ENCODE measurements at regions not wholly inside any gene's neighbourhood (a gene's known extent, or its start where the extent isn't known, plus 50 kb on each side); places are given as distances from the start of the nearest gene placed in this dataset.
A peak's percentile ranks its signal among the peaks of the same experiment; 100 is the strongest.

DNA sequence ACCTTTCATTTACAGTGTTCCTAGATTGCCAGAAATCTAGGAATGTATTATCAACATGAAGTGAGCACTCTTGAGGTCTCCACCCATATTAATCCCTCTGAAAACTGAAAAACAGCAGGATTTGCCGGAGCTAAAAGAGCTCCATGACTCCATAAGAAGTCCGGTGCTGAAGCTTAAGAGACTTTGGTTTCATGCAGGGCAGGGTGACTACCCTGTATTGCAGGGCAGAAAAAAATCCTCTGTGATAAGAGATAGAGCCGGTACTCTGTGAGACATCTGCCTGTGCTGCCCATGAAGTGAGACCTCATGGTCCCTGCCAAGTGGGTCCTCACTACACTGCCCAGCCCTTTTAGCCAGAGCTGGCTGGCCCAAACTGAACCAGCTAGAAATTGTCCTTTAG lies 127.2 kb upstream of the NPY2R start:
- no peak for FAIRE-seq
- DNase-seq (ENCODE audit: low spot score), result no peak

DNA sequence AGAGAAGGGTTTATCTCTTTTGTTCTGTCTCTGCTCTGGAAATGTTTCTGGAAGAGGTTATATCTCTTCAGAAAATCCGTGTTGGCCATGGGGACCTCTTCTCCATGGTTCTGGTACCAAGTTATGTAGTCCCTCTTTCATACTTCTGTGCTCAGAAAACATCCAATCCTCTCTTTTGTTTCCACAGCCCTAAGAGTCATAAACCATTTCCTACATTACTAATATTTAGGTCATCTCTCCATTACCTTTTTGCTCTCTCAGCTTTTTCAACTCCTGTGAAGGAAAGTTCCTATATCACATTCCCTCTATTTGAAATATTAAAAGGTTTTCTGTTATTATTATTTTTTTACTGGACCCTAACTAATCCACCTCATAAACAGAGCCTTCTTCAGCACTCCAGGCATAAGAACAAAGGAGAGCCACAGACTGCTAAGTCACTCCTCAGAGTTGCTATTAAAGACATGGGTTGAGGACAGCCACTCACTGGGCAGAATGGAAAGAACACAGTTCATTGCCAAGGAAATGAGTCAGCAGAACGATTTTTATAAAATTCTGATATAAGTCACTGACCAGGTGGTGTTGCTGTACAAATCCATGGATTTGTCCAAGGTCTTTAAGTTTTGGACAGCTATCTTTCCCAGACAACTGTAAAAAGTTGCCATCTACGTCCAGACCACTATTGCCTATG lies 122.4 kb upstream of the NPY2R start:
- DNase-seq (ENCODE audit: low spot score) (peak; percentile 4), FAIRE-seq (no peak)

DNA sequence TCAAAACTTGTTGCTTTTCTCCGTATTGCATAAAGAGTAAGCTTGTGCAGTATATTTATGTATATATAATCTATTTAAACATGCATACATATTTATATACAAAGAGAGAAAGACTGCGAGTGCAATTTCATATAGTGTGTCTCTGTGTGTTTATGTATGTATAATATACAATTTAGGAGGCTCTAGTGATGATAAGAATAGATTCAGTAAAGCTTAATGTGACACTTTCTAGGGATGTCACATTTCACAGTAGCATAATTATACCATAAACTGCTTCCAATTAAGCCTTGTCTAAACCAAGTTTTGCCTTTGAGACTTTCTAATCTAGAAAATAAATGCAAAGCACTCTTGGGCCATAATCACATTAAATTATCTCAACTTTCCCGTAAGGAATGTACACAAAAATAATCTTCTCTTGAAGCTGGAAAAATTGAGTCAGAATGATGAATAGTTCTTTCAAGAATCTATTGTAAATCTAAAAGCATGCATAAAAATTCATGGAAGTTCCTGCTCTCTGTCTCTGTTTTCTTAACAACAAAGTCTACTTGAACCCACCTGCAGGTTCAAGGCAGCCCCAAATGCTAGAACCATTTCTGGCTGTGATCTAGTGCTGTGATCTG lies 114.1 kb upstream of the NPY2R start:
- no peak for DNase-seq (ENCODE audit: low spot score)

DNA sequence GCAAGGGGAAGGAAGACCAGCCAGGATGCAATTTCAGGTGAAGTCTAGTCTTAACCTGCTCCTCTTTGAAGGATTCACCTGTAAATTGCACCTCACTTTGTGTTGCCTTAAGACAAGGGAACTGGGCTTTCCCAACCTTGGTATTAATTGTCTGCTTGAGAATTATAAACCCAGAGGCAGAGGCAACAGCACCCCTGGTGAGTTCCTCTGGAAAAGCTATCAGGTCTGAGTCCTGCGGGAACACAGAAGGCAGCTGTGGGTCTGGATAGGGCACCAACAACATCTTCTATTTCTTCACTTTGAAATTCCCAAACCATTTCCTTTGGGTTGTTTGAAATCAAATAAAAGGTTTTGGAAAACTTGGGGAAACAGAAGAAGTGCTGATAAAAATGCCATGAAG lies 109.2 kb upstream of the NPY2R start:
- FAIRE-seq, result no peak
- DNase-seq (ENCODE audit: low spot score), result no peak

More for the DNA sequence above, 114.1 kb upstream of the NPY2R start:
- FAIRE-seq, result no peak

DNA sequence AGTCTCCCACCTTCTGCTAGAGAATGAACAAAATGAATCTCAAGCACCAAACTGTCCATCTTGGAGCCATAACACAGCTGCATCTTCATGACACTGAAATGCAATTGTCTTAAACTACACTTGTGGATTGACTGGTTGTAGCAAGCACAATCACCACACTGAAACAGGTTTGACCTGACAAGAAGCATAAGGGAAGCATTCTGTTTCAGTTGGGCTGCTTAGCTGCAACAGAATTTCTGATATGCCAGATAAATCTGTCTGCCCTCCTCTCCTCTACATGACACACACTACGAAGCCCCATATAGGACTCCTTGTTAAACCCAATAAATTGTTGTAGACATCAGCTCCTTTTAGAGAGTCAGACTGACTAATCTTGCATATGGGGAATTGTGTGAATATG lies 101.8 kb upstream of the NPY2R start:
- no peak for FAIRE-seq
- DNase-seq (ENCODE audit: low spot score), result no peak

DNA sequence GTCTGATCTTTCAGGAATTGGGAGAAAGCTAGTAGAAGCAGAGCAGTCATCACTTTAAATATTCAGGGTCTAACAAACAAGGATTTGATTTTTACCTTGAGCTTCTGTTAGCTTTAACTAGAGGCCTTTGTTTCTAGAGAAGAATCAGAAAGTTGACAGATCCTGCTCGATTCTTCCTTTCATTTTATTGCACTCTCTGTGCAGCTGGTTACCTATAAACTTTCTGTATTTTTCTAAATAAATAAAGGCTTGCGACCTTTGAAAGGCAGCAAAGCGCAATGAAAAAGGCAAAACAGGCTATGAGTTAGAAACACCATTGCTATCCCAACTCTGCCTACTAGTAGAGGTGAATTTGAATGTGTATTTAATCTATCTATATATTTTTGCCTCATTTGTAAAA lies 101.4 kb upstream of the NPY2R start:
- no peak for FAIRE-seq
- no peak for DNase-seq (ENCODE audit: low spot score)

DNA sequence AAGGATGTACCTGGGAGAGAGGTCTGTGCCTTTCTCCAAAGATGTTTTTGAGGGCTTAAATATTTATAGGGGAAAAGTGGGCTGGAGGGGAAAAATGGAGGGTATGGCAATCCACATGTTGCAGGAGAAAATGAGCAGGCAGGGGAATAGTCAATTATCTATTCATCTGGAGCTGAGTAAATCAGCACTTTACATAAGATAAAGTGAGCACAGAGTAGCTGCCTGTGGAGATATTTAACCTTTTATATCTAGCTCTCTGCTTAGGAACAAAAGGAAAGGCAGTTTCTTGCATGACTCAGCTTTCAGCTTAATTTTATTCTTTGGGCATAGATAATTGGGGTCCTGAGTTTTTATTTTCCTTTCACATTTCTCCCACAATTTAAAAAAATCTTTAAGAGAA lies 93.6 kb upstream of the NPY2R start:
- FAIRE-seq, result no peak
- no peak for DNase-seq (ENCODE audit: low spot score)

DNA sequence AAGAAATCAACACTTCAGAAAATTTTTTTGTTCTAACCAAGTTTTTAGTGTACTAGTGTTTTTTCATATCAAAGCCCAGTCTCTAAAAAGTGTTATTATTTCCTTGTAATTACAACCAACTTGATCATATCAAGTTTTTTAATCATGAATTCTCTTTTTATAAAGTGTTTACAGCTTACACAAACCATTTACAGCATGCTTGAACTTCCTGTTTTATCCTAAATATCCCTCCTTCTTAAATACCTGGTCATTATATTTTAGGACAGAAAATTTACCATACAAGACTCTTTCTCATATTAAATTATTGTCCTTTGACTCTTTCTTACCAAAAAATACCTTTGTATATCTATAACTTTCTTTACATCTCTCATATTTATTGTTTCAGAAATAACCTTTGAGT lies 89.4 kb upstream of the NPY2R start:
- FAIRE-seq (no peak), DNase-seq (ENCODE audit: low spot score) (no peak)

DNA sequence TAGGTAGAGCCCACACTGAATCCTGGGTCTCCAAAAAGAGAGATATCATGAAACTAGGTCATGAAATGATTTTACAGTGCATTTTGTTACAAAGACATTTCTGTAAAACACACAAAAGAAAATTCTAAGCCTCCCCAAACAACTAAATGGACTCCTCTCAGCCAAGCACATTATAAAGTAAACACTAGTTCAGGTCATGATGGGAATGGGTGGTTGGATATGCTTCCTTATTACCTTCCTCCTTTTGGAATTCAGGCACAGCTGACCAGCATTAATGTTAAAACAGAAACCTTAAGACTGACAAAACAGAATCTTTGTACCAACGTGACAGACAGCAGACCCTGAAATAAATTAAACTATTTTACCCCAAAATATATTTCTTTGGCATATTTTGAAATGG lies 87.9 kb upstream of the NPY2R start:
- FAIRE-seq (no peak), DNase-seq (ENCODE audit: low spot score) (no peak)

DNA sequence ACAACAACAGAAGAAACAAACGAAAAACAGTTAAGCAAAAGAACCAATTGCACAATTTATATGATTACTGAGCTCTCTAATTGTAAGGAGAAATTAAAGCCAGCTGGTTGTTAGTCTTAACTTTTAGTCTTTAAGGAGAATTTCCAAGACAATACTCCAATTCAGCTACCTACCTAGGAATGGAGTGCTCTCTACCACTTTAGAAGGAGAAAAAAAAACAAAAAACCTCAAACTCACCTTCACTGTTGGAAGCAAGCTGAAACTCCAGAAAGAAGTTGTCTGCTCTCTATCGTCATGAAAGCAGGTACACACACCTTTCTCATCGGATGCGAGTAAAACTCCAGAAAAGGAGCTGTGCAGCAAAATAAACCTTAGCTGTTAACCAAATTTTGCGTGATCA lies 86.1 kb upstream of the NPY2R start:
- no peak for FAIRE-seq
- DNase-seq (ENCODE audit: low spot score), result no peak

DNA sequence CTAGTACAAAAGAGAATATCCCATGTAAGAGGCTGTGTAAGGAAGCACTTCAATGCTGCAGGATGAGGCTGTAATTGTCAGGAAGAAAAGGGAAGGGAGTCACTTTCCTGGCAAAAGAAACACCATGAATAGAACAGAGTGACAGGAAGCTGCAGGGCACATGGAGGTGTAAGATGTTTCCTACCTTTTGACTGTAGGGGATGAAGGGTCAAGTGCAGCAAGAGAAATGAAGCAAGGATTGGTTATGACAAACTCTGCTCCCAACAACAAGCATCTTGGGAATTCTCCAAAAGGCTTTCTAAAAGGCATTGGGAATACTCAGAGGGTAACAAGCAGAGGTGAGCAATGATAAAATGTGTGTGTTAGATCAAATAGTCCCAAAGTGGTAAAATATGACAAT lies 74.3 kb upstream of the NPY2R start:
- no peak for FAIRE-seq
- DNase-seq (ENCODE audit: low spot score), result no peak

DNA sequence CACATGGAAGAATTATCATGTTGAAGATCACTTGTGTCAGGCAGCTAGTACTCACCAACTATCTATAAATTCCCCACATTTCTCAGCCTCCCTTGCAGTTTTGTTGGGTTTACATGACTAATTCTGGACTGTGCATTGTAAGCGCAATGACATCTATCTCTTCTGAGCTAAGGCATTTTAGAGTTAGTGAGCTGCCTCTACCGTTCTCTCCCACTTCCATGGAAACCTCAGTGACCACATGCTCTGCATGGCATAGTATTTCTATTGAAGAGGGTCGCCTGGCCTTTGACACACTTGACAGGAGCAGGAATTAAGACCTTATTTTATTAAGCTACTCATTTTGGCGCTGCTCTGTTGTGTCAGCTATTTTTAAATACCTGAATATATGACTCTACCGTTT lies 67.5 kb upstream of the NPY2R start:
- DNase-seq (ENCODE audit: low spot score) (no peak), FAIRE-seq (no peak)

DNA sequence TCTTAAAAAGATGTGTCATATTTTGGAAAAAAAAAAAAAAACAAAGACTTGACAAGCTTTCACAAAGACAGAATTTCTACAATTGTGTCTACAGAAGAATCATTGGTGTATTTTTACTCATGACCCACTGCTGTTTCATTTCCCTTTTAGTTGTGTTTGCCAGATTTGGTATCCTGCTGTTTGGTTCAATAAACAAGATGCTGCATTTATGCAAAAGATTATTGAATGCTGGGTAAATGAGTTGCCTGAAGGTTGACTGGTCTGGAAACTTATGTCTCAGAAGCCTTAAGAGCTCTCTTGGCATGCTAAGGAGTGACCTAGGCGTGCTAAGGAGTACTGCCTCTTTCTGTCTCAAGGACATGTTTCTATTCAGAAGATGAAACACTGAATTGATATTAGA lies 64.9 kb upstream of the NPY2R start:
- FAIRE-seq, result no peak
- DNase-seq (ENCODE audit: low spot score), result no peak

All from urothelium cell line (cell line).